Neural progenitor cell (in vitro differentiated cells): ENCODE measurements at regions not wholly inside any gene's neighbourhood (a gene's known extent, or its start where the extent isn't known, plus 50 kb on each side); places are given as distances from the start of the nearest gene placed in this dataset.

Experiments
- DNase-seq: peaks from one replicate; pipeline ENCODE4 v3.0.0-alpha.2; 2016; ENCODE audit warnings: low spot score
- H2AFZ ChIP-seq: fragments of 200-600 bp; sonication (generic); replicated peaks from 2 replicates; pipeline ENCODE4 v1.6.1; 2016; ENCODE audit warnings: antibody characterized with exemption
- H3F3A ChIP-seq: fragments of 200-600 bp; sonication (generic); 2 replicates; pipeline ENCODE4 v1.6.1; 2016; ENCODE audit warnings: antibody characterized with exemption, low read depth
- H3K27ac ChIP-seq: fragments of 200-600 bp; sonication (generic); 2 replicates; pipeline ENCODE4 v1.5.1; 2016; ENCODE audit warnings: mild to moderate bottlenecking
- H3K27me3 ChIP-seq: fragments of 200-600 bp; sonication (generic); 2 replicates; pipeline ENCODE4 v1.6.1; 2016; ENCODE audit warnings: mild to moderate bottlenecking, moderate library complexity
- H3K36me3 ChIP-seq: fragments of 200-600 bp; sonication (generic); 2 replicates; pipeline ENCODE4 v1.5.1; 2016
- H3K4me1 ChIP-seq: fragments of 200-600 bp; sonication (generic); 2 replicates; pipeline ENCODE4 v1.6.1; 2016; ENCODE audit warnings: mixed run types
- H3K4me2 ChIP-seq: fragments of 200-600 bp; sonication (generic); 2 replicates; pipeline ENCODE4 v1.6.1; 2016
- H3K4me3 ChIP-seq: fragments of 200-600 bp; sonication (generic); 2 replicates; pipeline ENCODE4 v1.5.1; 2016
- H3K79me2 ChIP-seq: fragments of 200-600 bp; sonication (generic); 2 replicates; pipeline ENCODE4 v1.6.1; 2016; ENCODE audit warnings: low read depth
- H3K9ac ChIP-seq: fragments of 200-600 bp; sonication (generic); 2 replicates; pipeline ENCODE4 v1.6.1; 2016
- H3K9me3 ChIP-seq: fragments of 200-600 bp; sonication (generic); 2 replicates; pipeline ENCODE4 v1.5.1; 2016; ENCODE audit warnings: low read depth
- H4K20me1 ChIP-seq: fragments of 200-600 bp; sonication (generic); 2 replicates; pipeline ENCODE4 v1.6.1; 2016; ENCODE audit warnings: low read depth
- H3K27ac Mint-ChIP-seq: 3 replicates; pipeline ENCODE4 v1.8.0; 2021; ENCODE audit warnings: mixed read lengths
- H3K27me3 Mint-ChIP-seq: 2 replicates; pipeline ENCODE4 v1.8.0; 2022; ENCODE audit warnings: low read depth, mild to moderate bottlenecking, inconsistent platforms, moderate library complexity, mixed read lengths; ENCODE audit not compliant: insufficient read depth
- H3K36me3 Mint-ChIP-seq: 3 replicates; pipeline ENCODE4 v1.8.0; 2021; ENCODE audit warnings: mixed read lengths
- H3K4me1 Mint-ChIP-seq: 3 replicates; pipeline ENCODE4 v1.8.0; 2021; ENCODE audit warnings: mixed read lengths
- H3K4me3 Mint-ChIP-seq: 3 replicates; pipeline ENCODE4 v1.8.0; 2021; ENCODE audit warnings: mild to moderate bottlenecking, moderate library complexity, mixed read lengths
- H3K9me3 Mint-ChIP-seq: 3 replicates; pipeline ENCODE4 v1.8.0; 2020; ENCODE audit warnings: mixed read lengths
- CTCF ChIP-seq: fragments of 200-600 bp; sonication (generic); IDR thresholded peaks from 2 replicates; pipeline ENCODE4 v1.5.1; 2017; ENCODE audit warnings: antibody characterized with exemption, mild to moderate bottlenecking
- EZH2 ChIP-seq: fragments of 200-600 bp; sonication (generic); IDR thresholded peaks from 2 replicates; pipeline ENCODE4 v1.6.1; 2017; ENCODE audit warnings: antibody characterized with exemption, mild to moderate bottlenecking, moderate library complexity
- EZH2phosphoT487 ChIP-seq: fragments of 200-600 bp; sonication (generic); IDR thresholded peaks from 2 replicates; pipeline ENCODE4 v1.6.1; 2017; ENCODE audit warnings: antibody characterized with exemption

- Histone ChIP-seq H3K36me3 (no peaks in the 10 kb centered on the region), H3K27ac (no peak overlapping the region), H3F3A (no peaks in the 10 kb centered on the region), H3K9me3 (no peaks in the 10 kb centered on the region), H3K4me2 (no peak overlapping the region), H3K79me2 (no peaks in the 10 kb centered on the region), H4K20me1 (no peaks in the 10 kb centered on the region), H3K9ac (no peak overlapping the region), H3K4me1 (no peaks in the 10 kb centered on the region), H2AFZ (no peak overlapping the region), H3K4me3 (no peak overlapping the region), H3K27me3 (no peaks in the 10 kb centered on the region)
- TF ChIP-seq EZH2 (no peak), CTCF (no peak), EZH2phosphoT487 (no peak)
- no peak overlapping the region for H3K27ac Mint-ChIP-seq
- peaks cover 6% of the 10 kb centered on the region for H3K27me3 Mint-ChIP-seq
- peaks cover 10% of the 10 kb centered on the region for H3K4me1 Mint-ChIP-seq
- no peaks in the 10 kb centered on the region for H3K36me3 Mint-ChIP-seq
- H3K4me3 Mint-ChIP-seq: no peak overlapping the region
- peaks cover 3% of the 10 kb centered on the region for H3K9me3 Mint-ChIP-seq
- no peak for DNase-seq
Observed at GRCh38 chr11:70021586-70021985, 56.5 kb upstream of the ANO1 start.

GRCh38 chr11:70024036-70024772 is 53.9 kb upstream of the ANO1 start:
- H3K4me2 ChIP-seq: no peak overlapping the region
- no peaks in the 10 kb centered on the region for H3K9me3 ChIP-seq
- no peak for DNase-seq
- H3K27ac Mint-ChIP-seq: no peak overlapping the region
- no peaks in the 10 kb centered on the region for H4K20me1 ChIP-seq
- H3K9me3 Mint-ChIP-seq: peaks cover 3% of the 10 kb centered on the region
- no peak for TF ChIP-seq CTCF
- no peak for TF ChIP-seq EZH2phosphoT487
- no peak for TF ChIP-seq EZH2
- no peaks in the 10 kb centered on the region for H3F3A ChIP-seq
- no peak overlapping the region for H3K4me3 Mint-ChIP-seq
- no peaks in the 10 kb centered on the region for H3K36me3 Mint-ChIP-seq
- no peak overlapping the region for H3K9ac ChIP-seq
- no peak overlapping the region for H3K4me3 ChIP-seq
- peaks cover 10% of the 10 kb centered on the region for H3K4me1 Mint-ChIP-seq
- H3K36me3 ChIP-seq: no peaks in the 10 kb centered on the region
- H3K4me1 ChIP-seq: no peaks in the 10 kb centered on the region
- H3K27me3 ChIP-seq: no peaks in the 10 kb centered on the region
- no peak overlapping the region for H3K27ac ChIP-seq
- no peak overlapping the region for H2AFZ ChIP-seq
- H3K27me3 Mint-ChIP-seq: peaks cover 4% of the 10 kb centered on the region
- no peaks in the 10 kb centered on the region for H3K79me2 ChIP-seq

- no peak overlapping the region for H3K9ac ChIP-seq
- H3F3A ChIP-seq: no peaks in the 10 kb centered on the region
- no peaks in the 10 kb centered on the region for H3K9me3 ChIP-seq
- H3K27me3 ChIP-seq: no peaks in the 10 kb centered on the region
- no peaks in the 10 kb centered on the region for H3K36me3 Mint-ChIP-seq
- H3K9me3 Mint-ChIP-seq: peaks cover 3% of the 10 kb centered on the region
- no peak overlapping the region for H3K27ac ChIP-seq
- H3K4me1 Mint-ChIP-seq: peaks cover 15% of the 10 kb centered on the region
- no peaks in the 10 kb centered on the region for H3K4me1 ChIP-seq
- DNase-seq: no peak
- H3K27me3 Mint-ChIP-seq: peaks cover 4% of the 10 kb centered on the region
- H2AFZ ChIP-seq: no peak overlapping the region
- H3K27ac Mint-ChIP-seq: no peak overlapping the region
- no peaks in the 10 kb centered on the region for H4K20me1 ChIP-seq
- H3K4me3 ChIP-seq: no peak overlapping the region
- H3K4me2 ChIP-seq: no peak overlapping the region
- no peak overlapping the region for H3K4me3 Mint-ChIP-seq
- H3K36me3 ChIP-seq: no peaks in the 10 kb centered on the region
- no peaks in the 10 kb centered on the region for H3K79me2 ChIP-seq
- TF ChIP-seq EZH2 (no peak), EZH2phosphoT487 (no peak), CTCF (no peak)
Observed at GRCh38 chr11:70024773-70025045, 53.4 kb upstream of the ANO1 start.
